Esophagus mucosa (tissue), 1 donor: ENCODE measurements at regions not wholly inside any gene's neighbourhood (a gene's known extent, or its start where the extent isn't known, plus 50 kb on each side); places are given as distances from the start of the nearest gene placed in this dataset.
"Not testable (repeated sequence)": the region's sequence is repeated elsewhere in the genome, so short reads cannot be mapped to it uniquely, and the experiment has no call there.

ENCODE experiments used
- ATAC-seq: fragments of 200-7000 bp; cut with Tn5 transposase; one replicate; pipeline ENCODE4 v1.9.1; 2020
- donor health status: DM: yes; HTN: yes; CAD: no.

- ATAC-seq = no peak
These were observed 615.5 kb downstream of the LRRC70 start for GRCh38 chr5:63194126-63194525.

DNA sequence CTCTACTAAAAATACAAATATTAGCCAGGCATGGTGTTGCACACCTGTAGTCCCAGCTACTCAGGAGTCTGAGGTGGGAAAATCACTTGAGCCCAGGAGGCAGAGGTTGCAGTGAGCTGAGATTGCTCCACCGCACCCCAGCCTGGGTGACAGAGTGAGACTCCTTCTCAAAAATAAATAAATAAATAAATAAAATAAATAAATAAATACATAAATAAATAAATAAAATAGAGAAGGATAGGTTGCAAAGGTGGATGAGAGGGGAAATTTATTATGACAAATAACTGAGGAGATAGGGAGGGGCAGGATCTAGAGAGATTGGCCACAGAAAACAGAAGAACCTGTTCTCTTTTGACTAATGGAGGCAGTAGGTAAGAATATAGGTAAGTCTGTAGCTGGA, 601.6 kb downstream of the LRRC70 start:
- ATAC-seq = not testable (repeated sequence)

DNA sequence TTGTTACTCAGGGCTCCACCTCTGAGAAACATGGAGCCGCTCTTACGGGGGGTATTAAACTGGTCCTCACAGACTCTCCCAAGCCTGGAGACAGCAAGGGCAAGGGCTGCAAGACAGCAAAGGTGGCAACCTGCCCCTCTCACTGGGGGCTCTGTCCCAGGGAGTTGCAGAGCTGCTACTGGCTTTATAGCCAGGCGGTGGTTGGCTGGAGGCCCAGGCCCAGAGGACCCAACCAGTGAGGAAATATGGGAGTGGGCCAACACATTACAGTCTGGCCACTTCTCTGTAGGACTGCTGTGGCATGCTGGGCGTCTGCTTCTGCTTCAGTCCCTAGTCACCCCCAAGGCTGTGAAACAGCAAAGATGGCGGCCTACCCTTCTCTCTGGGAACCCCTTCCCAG, 597.2 kb downstream of the LRRC70 start:
- no peak for ATAC-seq

DNA sequence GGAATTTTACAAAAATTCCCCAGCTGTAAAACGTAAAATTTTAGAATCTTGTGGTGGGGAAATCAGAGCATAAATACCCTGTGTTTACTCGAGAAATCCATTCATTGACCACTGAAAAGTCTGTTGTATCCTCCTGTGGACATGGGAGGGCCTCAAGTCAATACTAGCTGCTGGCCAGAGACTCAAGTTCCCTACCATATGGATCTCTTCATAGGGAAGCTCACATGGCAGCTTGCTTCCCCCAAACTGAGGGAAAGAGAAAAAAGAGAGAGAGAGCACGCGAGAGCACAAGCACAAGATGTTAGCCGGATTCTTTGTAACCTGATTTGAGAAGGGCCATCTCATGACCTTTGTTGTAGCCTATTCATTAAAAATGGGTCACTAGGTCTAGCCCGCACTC, 591.9 kb downstream of the LRRC70 start:
- no peak for ATAC-seq

DNA sequence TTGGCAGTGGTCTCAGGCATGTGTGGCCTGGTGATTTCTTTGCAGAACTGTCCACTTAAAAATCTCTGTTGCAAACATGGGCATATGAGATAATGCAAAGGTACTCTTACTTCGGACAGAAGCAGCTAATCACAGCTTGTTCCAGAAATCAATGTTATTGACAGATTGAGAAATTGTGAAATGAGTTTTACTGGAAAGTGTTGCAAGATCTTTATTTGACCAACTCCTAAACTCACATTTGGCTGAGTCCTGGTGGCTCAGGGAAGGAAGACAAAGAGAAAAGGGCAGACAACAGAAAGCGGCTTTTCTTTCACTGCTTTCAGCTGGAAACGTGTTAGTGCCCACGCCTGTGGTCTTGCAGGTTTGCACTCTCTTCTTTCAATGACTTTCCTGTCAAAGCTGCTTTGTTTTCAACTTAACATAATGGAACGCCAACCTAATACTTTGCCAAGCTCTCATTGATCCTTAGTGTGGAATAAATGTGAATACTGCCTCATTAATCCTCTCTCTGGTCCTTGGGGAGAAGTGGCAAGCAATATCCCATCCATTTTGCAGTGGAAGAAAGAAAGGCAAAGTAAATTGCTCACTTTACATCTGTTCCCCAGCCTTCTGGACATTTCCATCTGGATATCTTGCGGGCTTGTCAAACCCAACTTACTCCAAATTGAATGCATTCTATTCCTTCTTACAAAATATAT, 586.4 kb downstream of the LRRC70 start:
- ATAC-seq = no peak

DNA sequence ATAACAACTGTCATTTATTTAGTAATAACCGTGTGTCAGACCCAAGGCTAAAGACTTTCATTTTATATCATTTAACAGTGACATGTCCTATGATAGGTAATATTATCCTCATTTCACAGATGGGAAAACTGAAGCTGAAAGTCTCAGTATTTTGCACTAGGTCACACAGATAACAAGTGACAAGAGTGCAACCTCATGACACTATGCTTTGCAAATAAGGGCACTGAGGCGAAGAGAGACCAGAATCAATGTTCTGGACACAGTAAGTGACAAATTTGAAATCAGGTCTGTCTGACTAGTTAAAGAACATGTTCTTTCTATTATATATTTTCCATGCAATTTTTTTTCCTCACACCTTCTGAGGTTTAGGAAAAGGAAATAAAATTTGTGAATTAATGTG, 585.7 kb downstream of the LRRC70 start:
- ATAC-seq = no peak

GRCh38 chr5:63155310-63155631, 576.7 kb downstream of the LRRC70 start:
- no peak for ATAC-seq

- no peak for ATAC-seq
These were observed 576.1 kb downstream of the LRRC70 start for GRCh38 chr5:63154476-63155309.

DNA sequence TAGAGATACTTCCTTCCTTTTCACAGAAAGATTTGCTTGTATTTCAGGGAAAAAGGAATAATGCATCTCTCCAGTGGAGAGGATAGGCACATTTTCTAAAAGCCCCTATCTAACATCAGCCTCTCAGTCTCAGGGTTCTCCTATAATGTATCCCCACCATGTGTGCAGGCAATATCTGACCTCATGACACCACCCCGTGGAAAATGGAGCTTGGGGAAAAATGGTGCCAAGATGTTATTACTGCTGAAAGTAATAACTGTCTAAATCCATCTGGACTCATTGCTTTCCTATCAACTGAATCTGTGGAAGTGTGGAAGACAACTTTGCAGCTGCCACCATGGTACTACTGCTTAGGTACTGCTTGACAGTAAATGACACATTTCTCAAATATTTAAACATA, 574.3 kb downstream of the LRRC70 start:
- no peak for ATAC-seq

DNA sequence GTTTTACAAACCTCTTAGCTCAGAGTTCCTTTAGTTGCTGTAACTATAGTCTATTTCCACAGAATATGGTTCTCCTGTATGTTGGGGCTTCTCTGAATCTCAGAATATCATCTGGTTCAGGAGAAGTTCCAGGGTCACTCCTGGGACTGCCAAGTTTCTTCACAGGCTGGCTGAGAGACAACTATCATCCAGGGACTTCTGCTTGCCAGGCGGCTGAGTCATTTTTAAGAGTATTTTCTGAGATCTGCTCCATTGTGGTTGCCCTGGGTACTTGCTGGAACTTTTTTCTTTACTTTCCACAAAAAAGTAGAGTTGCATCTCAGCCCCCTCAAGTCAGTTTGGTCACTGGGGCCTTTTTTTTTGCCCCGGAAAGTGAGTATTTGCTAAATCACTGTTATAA, 566.5 kb downstream of the LRRC70 start:
- ATAC-seq = no peak

- no peak for ATAC-seq
These were observed 563.0 kb downstream of the LRRC70 start for GRCh38 chr5:63141591-63141990.

- ATAC-seq = no peak
These were observed 556.7 kb downstream of the LRRC70 start for GRCh38 chr5:63135291-63135690.

- no peak for ATAC-seq
These were observed 553.1 kb downstream of the LRRC70 start for GRCh38 chr5:63131626-63132285.

DNA sequence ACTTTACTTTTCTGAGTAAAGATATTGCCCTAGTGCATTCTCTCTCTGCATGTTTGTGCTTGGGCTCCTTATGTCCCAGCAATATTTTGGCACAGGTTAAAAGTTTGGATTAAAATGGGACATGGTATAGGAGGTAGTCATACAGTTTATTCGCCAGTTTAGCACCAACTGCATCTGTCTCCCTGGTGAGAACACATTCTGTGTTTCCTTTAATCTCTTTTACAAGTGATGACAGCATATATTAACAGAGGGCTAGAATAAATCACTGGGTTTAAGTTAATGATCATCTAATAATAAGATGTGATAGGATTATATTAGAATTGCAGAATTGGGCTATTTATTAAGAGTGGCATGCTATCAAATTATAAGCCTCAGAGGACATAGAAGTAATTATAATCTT, 550.1 kb downstream of the LRRC70 start:
- no peak for ATAC-seq

DNA sequence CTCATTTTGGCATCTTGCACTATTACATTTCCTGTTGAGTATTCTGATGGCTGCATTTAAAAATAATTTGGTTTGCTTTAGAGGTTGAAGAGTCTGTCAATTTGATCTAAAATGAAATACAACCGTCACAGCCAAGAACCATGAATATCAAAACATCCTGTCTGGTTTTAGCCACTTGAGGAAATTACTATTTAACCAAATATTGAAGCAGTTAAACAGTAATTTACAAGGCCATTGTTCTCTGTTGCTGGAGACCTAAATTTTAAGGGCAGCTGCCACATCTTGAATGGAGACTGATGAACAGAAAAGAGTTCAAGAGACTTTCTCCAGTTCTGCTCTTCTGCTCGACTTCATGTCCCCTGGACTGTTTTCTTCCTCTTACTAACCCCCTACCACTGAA, 549.4 kb downstream of the LRRC70 start:
- no peak for ATAC-seq

- ATAC-seq = no peak
These were observed 548.4 kb downstream of the LRRC70 start for GRCh38 chr5:63127054-63127453.

GRCh38 chr5:63125862-63126261, 547.2 kb downstream of the LRRC70 start:
- no peak for ATAC-seq

- no peak for ATAC-seq
These were observed 546.8 kb downstream of the LRRC70 start for GRCh38 chr5:63125392-63125791.

DNA sequence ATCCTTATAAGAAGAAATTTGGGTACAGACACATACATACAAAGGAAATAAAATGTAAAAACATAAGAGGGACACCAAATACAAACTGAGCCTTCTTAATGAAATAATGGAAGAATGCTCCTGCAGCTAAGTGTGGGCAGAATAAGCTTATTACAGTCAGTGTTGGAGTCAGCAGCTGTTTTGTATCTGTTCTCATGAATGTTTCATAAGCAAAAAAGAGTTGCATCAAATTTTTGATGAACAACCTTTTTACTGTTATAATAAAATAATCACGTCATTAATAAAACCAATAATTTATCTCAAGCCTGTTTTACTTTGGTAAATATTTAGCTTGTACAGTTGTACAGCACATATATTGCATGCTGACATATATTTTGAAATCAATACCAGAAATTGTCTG, 545.6 kb downstream of the LRRC70 start:
- no peak for ATAC-seq

DNA sequence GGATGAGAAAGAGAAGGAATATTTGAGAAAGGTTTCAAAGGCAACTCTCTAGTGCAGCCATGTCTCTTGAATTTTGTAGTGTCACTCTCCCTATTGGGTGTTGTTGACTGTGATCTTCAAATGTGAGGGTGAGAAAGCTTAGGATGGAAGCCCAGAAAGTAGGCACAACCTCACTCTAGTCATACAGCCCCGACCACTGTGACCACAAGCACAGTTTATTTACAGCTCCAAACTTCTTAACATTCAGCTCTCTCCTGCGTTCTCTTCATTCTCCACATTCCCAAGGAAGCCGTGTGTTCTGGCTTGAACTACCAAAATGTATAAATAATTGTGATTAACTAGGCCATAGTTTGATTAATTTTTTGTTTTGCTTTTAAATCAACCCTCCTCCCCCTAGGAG, 542.9 kb downstream of the LRRC70 start:
- no peak for ATAC-seq

DNA sequence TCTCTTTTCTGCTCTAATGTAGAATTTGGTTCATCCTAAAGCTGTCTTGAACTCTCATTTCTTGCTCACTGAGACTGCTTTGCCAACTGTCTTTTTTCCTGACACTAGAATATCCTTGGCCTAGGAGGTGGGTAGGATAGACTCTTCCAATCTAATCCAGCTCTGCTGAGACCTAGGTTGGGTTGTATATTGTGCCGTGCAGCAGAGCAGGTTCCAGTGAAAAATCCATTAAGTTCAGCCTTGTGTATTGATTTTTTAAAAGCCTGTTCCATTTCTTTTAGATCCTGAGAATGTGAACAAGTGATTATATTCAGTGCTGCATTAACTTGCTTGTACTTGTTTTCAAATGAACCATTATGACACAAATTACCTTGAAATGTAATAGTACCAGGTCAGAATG, 539.6 kb downstream of the LRRC70 start:
- no peak for ATAC-seq

DNA sequence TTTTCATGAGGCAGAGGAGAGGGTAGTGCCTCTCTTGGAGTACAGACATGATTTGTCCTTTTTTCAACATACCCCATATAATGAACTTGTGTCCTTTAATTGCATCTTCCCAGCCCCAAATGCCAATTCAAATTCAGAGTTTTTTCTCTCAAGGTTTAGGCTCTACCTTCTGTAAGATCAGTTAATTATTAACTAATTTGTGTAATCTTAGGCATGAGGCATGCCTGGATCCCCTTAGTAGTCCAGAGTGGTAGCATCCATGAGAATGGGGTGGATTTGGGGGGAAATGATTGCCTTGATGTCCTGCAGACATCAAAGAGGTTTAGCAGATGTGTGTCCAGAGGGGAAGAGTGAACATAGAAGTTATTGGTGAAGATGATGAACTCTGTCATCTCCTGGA, 533.3 kb downstream of the LRRC70 start:
- ATAC-seq = no peak

DNA sequence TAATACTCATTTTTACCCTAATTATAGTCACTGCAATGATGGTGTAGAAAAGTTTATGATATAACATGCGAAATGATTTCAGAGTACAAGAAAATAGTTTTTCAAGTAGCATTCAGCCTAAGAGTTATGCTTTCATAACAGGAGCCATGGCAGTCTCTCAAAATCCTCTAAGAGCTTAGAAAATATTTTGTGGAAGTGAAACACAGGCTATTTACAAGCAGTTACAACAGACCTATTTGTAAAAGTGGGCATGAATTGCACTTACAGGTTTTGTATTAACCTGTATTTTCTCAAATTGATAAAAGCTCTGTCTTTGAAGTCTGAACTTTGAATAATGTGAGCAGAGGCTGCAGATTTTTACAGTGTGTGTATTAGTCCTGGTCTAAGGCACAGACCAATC, 523.3 kb downstream of the LRRC70 start:
- no peak for ATAC-seq

DNA sequence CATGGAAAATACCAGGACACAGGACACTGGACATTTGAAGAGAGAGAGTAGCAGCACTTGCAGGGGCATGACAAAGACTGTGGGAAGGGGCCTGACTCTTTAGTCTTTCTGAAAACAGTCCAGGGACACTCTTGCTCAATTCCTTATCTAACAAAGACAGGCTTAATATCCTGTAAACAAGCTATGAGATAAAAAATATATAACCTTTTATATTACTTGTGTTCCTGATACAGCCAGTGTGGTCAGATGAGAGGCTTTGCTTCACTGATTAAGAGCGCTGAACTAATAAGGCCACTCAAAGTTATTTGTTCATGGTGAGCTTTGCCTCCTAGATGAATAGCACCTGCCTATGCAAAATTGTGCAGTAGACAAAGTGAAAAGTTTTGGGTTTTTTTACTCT, 518.7 kb downstream of the LRRC70 start:
- no peak for ATAC-seq
